ENCODE measurements at regions not wholly inside any gene's neighbourhood (a gene's known extent, or its start where the extent isn't known, plus 50 kb on each side); places are given as distances from the start of the nearest gene placed in this dataset.

DNA sequence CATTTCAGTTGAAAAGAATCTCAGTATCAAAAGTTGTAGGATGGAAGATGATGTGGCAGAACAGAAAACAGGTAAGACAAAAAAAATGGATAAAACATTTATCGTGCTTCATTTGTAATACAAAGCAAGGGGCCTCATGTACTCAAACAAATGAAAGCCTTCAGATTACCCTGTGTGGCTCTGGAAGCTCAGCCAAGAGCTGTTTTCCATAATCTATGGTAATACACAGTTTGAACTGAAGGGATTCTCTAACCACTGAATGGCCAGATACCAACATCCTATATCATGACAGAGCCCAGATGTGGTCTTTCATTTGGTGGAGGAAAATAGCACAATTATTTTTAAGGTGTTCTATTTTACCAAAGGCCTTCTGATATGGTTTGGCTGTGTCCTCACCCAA lies 272.1 kb upstream of the RND3 start:
- TF ChIP-seq, protein P1, sequence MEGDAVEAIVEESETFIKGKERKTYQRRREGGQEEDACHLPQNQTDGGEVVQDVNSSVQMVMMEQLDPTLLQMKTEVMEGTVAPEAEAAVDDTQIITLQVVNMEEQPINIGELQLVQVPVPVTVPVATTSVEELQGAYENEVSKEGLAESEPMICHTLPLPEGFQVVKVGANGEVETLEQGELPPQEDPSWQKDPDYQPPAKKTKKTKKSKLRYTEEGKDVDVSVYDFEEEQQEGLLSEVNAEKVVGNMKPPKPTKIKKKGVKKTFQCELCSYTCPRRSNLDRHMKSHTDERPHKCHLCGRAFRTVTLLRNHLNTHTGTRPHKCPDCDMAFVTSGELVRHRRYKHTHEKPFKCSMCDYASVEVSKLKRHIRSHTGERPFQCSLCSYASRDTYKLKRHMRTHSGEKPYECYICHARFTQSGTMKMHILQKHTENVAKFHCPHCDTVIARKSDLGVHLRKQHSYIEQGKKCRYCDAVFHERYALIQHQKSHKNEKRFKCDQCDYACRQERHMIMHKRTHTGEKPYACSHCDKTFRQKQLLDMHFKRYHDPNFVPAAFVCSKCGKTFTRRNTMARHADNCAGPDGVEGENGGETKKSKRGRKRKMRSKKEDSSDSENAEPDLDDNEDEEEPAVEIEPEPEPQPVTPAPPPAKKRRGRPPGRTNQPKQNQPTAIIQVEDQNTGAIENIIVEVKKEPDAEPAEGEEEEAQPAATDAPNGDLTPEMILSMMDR (IDR thresholded peaks at IDR 0.05; ENCODE audit: low read length), result no peak
- TF ChIP-seq EZH2 (IDR thresholded peaks at IDR 0.05; ENCODE audit: borderline replicate concordance, low read length), result no peak
